ENCODE measurements at regions not wholly inside any gene's neighbourhood (a gene's known extent, or its start where the extent isn't known, plus 50 kb on each side); places are given as distances from the start of the nearest gene placed in this dataset.
"Not testable (repeated sequence)": the region's sequence is repeated elsewhere in the genome, so short reads cannot be mapped to it uniquely, and the experiment has no call there.

- DNase-seq (ENCODE audit: low read depth): no peak
Measured at GRCh38 chr3:5543047-5543446, 355.5 kb downstream of the EDEM1 start.

- no peak for DNase-seq (ENCODE audit: low read depth)
Measured at GRCh38 chr3:5545719-5546118, 358.2 kb downstream of the EDEM1 start.

GRCh38 chr3:5553203-5553602 lies 365.7 kb downstream of the EDEM1 start:
- DNase-seq (ENCODE audit: low read depth): no peak

GRCh38 chr3:5554245-5554747 lies 366.8 kb downstream of the EDEM1 start:
- DNase-seq (ENCODE audit: low read depth): no peak

GRCh38 chr3:5560199-5560598 lies 372.7 kb downstream of the EDEM1 start:
- DNase-seq (ENCODE audit: low read depth): no peak

- no peak for DNase-seq (ENCODE audit: low read depth)
Measured at GRCh38 chr3:5563537-5564277, 376.2 kb downstream of the EDEM1 start.

- DNase-seq (ENCODE audit: low read depth): no peak
Measured at GRCh38 chr3:5564278-5564666, 376.8 kb downstream of the EDEM1 start.

GRCh38 chr3:5565026-5565425 lies 377.5 kb downstream of the EDEM1 start:
- no peak for DNase-seq (ENCODE audit: low read depth)

- DNase-seq (ENCODE audit: low read depth): no peak
Measured at GRCh38 chr3:5567113-5567512, 379.6 kb downstream of the EDEM1 start.

GRCh38 chr3:5568451-5568850 lies 380.9 kb downstream of the EDEM1 start:
- no peak for DNase-seq (ENCODE audit: low read depth)

- no peak for DNase-seq (ENCODE audit: low read depth)
Measured at GRCh38 chr3:5569152-5569551, 381.6 kb downstream of the EDEM1 start.

- DNase-seq (ENCODE audit: low read depth): no peak
Measured at GRCh38 chr3:5572168-5572567, 384.7 kb downstream of the EDEM1 start.

GRCh38 chr3:5576277-5577011 lies 388.9 kb downstream of the EDEM1 start:
- DNase-seq (ENCODE audit: low read depth): no peak

GRCh38 chr3:5579139-5579602 lies 391.7 kb downstream of the EDEM1 start:
- no peak for DNase-seq (ENCODE audit: low read depth)

- no peak for DNase-seq (ENCODE audit: low read depth)
Measured at GRCh38 chr3:5579946-5580345, 392.4 kb downstream of the EDEM1 start.

- no peak for DNase-seq (ENCODE audit: low read depth)
Measured at GRCh38 chr3:5580826-5581225, 393.3 kb downstream of the EDEM1 start.

GRCh38 chr3:5581743-5582142 lies 394.2 kb downstream of the EDEM1 start:
- no peak for DNase-seq (ENCODE audit: low read depth)

GRCh38 chr3:5583920-5584319 lies 396.4 kb downstream of the EDEM1 start:
- DNase-seq (ENCODE audit: low read depth): no peak

- no peak for DNase-seq (ENCODE audit: low read depth)
Measured at GRCh38 chr3:5585085-5585484, 397.6 kb downstream of the EDEM1 start.

GRCh38 chr3:5606884-5607472 lies 419.5 kb downstream of the EDEM1 start:
- DNase-seq (ENCODE audit: low read depth): no peak

- DNase-seq (ENCODE audit: low read depth): no peak
Measured at GRCh38 chr3:5607581-5607980, 420.1 kb downstream of the EDEM1 start.

GRCh38 chr3:5608971-5609370 lies 421.5 kb downstream of the EDEM1 start:
- DNase-seq (ENCODE audit: low read depth): not testable (repeated sequence)

- no peak for DNase-seq (ENCODE audit: low read depth)
Measured at GRCh38 chr3:5613599-5613998, 426.1 kb downstream of the EDEM1 start.

Measured in LHCN-M2 (cell line).